ENCODE measurements at regions not wholly inside any gene's neighbourhood (a gene's known extent, or its start where the extent isn't known, plus 50 kb on each side); places are given as distances from the start of the nearest gene placed in this dataset.

- Mint-ChIP-seq H3K36me3 (ENCODE audit: unreplicated experiment) (no peaks in the 10 kb centered on the region), H3K27me3 (ENCODE audit: unreplicated experiment) (peaks cover 3% of the 10 kb centered on the region), H3K4me3 (ENCODE audit: unreplicated experiment) (no peak overlapping the region), H3K27ac (ENCODE audit: unreplicated experiment) (no peak overlapping the region), H3K9me3 (ENCODE audit: unreplicated experiment) (no peaks in the 10 kb centered on the region), H3K4me1 (ENCODE audit: low read depth, unreplicated experiment) (peaks cover 15% of the 10 kb centered on the region)
- no peak for TF ChIP-seq CTCF (IDR thresholded peaks at IDR 0.05; ENCODE audit: partially characterized antibody, unreplicated experiment)
- no peak for DNase-seq
Observed at GRCh38 chr14:97846156-97846555, 1049.0 kb downstream of the VRK1 start.

- Mint-ChIP-seq H3K9me3 (ENCODE audit: unreplicated experiment) (peaks cover 4% of the 10 kb centered on the region), H3K4me3 (ENCODE audit: unreplicated experiment) (peak overlapping the region; percentile 32), H3K27ac (ENCODE audit: unreplicated experiment) (peak overlapping the region; percentile 88), H3K36me3 (ENCODE audit: unreplicated experiment) (no peaks in the 10 kb centered on the region), H3K4me1 (ENCODE audit: low read depth, unreplicated experiment) (peaks cover 32% of the 10 kb centered on the region), H3K27me3 (ENCODE audit: unreplicated experiment) (peaks cover 5% of the 10 kb centered on the region)
- DNase-seq = peak; percentile 64
- no peak for TF ChIP-seq CTCF (IDR thresholded peaks at IDR 0.05; ENCODE audit: partially characterized antibody, unreplicated experiment)
Observed at GRCh38 chr14:97848317-97848980, 1051.3 kb downstream of the VRK1 start.

DNA sequence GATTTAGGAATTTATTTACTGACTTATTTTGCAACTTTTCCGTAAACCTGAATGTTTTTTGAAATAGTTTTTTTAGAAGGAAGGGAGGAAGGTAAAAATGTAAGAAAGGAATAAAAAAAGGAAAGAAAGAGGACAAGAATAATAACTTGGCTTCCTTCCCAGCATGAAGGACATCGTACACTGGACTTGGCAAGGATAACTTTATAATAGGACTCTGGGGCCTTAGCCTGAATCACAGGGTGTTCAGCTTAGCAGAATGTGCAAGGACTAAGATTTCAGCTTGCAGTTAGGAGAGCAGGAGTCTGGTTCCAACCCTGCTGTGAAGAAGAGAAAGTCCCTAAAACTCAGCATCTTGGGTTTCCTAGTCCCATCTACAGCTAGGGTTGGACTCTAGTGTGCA is 1053.3 kb downstream of the VRK1 start:
- H3K4me1 Mint-ChIP-seq (ENCODE audit: low read depth, unreplicated experiment) = peaks cover 37% of the 10 kb centered on the region
- peaks cover 5% of the 10 kb centered on the region for H3K27me3 Mint-ChIP-seq (ENCODE audit: unreplicated experiment)
- DNase-seq = no peak
- no peak overlapping the region for H3K27ac Mint-ChIP-seq (ENCODE audit: unreplicated experiment)
- H3K36me3 Mint-ChIP-seq (ENCODE audit: unreplicated experiment) = no peaks in the 10 kb centered on the region
- H3K9me3 Mint-ChIP-seq (ENCODE audit: unreplicated experiment) = peaks cover 4% of the 10 kb centered on the region
- no peak overlapping the region for H3K4me3 Mint-ChIP-seq (ENCODE audit: unreplicated experiment)
- TF ChIP-seq CTCF (IDR thresholded peaks at IDR 0.05; ENCODE audit: partially characterized antibody, unreplicated experiment) = no peak

GRCh38 chr14:97850886-97851285 is 1053.7 kb downstream of the VRK1 start:
- H3K4me3 Mint-ChIP-seq (ENCODE audit: unreplicated experiment) = no peak overlapping the region
- no peak for DNase-seq
- H3K4me1 Mint-ChIP-seq (ENCODE audit: low read depth, unreplicated experiment) = peaks cover 37% of the 10 kb centered on the region
- peaks cover 4% of the 10 kb centered on the region for H3K9me3 Mint-ChIP-seq (ENCODE audit: unreplicated experiment)
- no peak for TF ChIP-seq CTCF (IDR thresholded peaks at IDR 0.05; ENCODE audit: partially characterized antibody, unreplicated experiment)
- no peak overlapping the region for H3K27ac Mint-ChIP-seq (ENCODE audit: unreplicated experiment)
- H3K36me3 Mint-ChIP-seq (ENCODE audit: unreplicated experiment) = no peaks in the 10 kb centered on the region
- peaks cover 5% of the 10 kb centered on the region for H3K27me3 Mint-ChIP-seq (ENCODE audit: unreplicated experiment)

DNA sequence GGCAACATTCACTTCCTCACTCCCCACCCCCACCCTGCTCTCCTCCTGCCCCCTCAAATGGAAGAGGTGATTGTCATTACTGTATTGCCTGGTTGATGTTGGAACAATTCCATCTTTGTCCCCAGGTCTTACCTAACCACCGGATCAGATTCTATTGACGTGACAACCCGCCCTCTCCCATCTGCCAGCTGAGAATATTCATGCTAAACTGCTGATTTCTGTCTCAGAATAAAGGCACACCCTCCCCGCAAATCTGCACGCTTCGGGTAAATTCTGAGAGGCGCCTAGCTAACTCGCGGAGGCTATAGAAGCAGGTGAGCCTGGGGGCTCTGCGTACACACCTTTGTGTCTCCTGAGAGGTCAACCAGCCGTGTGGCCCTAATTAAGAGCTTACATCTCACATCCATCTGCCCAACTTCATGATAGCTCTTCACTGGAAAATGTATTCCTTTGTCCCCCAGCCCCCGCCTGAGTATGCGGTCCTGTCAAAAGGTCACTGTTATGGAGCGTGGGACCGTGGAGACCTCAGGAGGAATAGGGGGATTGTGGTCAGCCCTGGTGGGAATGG is 1054.3 kb downstream of the VRK1 start:
- Mint-ChIP-seq H3K9me3 (ENCODE audit: unreplicated experiment) (peaks cover 4% of the 10 kb centered on the region), H3K36me3 (ENCODE audit: unreplicated experiment) (no peaks in the 10 kb centered on the region), H3K27me3 (ENCODE audit: unreplicated experiment) (peaks cover 5% of the 10 kb centered on the region), H3K4me3 (ENCODE audit: unreplicated experiment) (peak overlapping the region; percentile 48), H3K4me1 (ENCODE audit: low read depth, unreplicated experiment) (peaks cover 37% of the 10 kb centered on the region), H3K27ac (ENCODE audit: unreplicated experiment) (peak overlapping the region; percentile 74)
- TF ChIP-seq CTCF (IDR thresholded peaks at IDR 0.05; ENCODE audit: partially characterized antibody, unreplicated experiment) = no peak
- no peak for DNase-seq
